Coronary artery (tissue), 2 donors: ENCODE measurements at regions not wholly inside any gene's neighbourhood (a gene's known extent, or its start where the extent isn't known, plus 50 kb on each side); places are given as distances from the start of the nearest gene placed in this dataset.

Experiments
- DNase-seq: peaks from one replicate; pipeline ENCODE4 v3.0.0-alpha.2; 2017; ENCODE audit warnings: low spot score
- H3K27ac ChIP-seq, 2 donors: fragments of 200-600 bp; sonication (generic); one replicate each; pipeline ENCODE4 v1.5.1; 2016 to 2019
- H3K4me3 ChIP-seq: fragments of 200-600 bp; sonication (generic); 2 replicates; pipeline ENCODE4 v1.5.1; 2016; ENCODE audit warnings: mild to moderate bottlenecking, moderate library complexity
- TF ChIP-seq, protein P1 (sequence below): fragments of 200-600 bp; sonication (generic); IDR thresholded peaks from one replicate; pipeline ENCODE4 v1.5.1; 2019; ENCODE audit warnings: antibody characterized with exemption

DNA sequence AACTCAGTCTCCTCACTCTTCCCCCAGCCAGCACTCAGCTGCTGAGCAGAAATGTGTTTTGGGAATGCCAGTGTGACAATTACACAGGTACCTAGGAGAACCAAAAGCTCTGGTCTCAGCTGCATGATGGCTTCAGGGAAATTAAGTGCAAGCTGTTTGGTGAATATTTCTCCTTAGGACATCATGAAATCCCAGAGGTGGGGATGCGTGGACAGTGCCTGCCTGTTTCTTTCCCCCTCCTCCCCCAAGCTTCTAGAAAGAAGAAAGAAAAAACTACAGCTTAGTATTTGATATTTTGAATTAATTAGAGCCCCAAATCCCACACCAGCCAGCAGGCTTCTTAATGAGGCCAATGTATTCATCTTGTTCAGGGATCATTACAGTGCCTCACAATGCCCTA is 243.0 kb downstream of the IDS start:
- Histone ChIP-seq H3K27ac (no peak overlapping the region), H3K4me3 (no peak overlapping the region)
- TF ChIP-seq, protein P1, sequence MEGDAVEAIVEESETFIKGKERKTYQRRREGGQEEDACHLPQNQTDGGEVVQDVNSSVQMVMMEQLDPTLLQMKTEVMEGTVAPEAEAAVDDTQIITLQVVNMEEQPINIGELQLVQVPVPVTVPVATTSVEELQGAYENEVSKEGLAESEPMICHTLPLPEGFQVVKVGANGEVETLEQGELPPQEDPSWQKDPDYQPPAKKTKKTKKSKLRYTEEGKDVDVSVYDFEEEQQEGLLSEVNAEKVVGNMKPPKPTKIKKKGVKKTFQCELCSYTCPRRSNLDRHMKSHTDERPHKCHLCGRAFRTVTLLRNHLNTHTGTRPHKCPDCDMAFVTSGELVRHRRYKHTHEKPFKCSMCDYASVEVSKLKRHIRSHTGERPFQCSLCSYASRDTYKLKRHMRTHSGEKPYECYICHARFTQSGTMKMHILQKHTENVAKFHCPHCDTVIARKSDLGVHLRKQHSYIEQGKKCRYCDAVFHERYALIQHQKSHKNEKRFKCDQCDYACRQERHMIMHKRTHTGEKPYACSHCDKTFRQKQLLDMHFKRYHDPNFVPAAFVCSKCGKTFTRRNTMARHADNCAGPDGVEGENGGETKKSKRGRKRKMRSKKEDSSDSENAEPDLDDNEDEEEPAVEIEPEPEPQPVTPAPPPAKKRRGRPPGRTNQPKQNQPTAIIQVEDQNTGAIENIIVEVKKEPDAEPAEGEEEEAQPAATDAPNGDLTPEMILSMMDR = no peak
- no peak for DNase-seq

DNA sequence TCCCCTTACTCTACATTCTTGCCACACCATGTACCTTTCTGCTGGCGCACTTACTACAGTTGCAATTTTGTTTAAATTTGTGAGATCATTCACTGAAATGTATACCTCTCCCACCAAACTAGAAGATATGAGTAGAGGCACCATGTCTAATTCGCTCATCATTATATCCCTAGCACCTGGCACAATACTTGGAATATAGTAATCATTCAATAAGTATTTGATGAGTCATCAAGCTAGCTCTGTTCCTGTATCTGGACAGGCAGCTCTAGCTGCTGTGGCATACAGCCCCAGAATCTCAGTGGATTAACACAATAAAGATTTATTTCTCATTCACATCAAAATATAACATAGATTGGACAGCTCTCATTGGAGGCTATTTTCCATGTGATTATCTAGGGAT is 245.9 kb downstream of the IDS start:
- H3K4me3 ChIP-seq = no peak overlapping the region
- H3K27ac ChIP-seq = no peak overlapping the region
- TF ChIP-seq, protein P1 = no peak
- DNase-seq = no peak

DNA sequence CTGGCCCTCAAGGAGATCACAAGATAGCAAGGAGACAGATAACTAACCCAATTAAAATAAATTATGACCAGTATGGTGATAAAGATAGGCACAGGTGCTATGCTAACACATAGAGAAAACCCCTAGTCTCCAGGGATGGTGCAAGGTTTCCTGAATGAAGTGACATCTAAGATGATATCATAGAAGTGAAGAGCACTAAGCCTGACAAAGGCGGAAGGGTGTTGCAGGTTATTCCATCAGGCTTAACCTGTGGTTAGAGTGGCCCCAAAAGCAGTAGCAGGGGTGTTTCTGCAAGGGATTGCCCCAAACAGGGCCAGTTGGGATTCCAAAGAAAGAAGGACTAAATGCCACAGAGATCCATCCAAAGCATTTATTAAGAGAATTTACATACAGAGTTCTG is 249.2 kb downstream of the IDS start:
- TF ChIP-seq, protein P1 = no peak
- H3K27ac ChIP-seq = no peak overlapping the region
- no peak for DNase-seq
- H3K4me3 ChIP-seq = no peak overlapping the region

DNA sequence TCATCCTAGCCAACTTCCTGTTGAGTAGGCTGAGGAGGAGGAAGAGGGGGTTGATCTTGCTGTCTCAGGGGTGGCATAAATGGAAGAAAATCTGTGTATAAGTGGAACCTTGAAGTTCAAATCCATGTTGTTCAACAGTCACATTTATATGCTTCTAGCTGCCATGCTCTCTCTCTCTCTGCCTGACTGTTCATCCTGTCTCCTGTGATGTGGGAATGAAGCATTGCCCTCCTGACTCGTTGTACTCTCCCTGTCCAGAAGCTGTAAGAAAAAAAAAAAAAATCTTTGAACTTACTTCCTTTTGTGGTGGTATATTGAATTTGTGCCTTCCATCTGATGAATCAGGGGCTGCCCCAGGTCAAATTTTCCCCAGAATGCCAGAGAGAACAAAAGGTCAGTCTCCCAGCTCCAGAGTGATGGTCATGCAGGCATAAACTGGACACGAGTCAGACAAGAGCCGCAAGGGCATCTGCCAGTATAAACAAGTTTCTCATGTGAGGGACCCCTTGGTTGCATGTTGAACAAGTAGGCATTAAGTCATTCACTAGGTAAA is 257.0 kb downstream of the IDS start:
- TF ChIP-seq, protein P1 = no peak
- no peak overlapping the region for H3K27ac ChIP-seq
- DNase-seq = no peak

DNA sequence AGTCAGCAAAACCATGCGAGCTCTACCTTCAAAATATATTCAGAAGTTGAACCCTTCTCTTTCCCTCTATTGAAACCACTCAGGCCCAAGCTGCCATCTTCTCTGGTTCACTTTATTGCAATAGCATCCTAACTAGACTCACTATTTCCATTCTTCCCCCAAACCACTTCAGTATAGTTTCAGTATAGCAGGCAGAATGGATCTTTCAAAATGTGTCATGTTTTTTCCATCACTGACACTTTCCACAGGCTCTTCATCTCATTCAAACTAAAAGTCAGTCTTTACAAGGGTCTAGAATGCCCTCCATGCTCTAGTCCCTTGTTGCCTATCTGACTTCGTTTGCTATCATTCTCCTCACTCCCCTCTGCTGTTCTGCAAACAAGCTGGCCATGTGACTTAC is 274.4 kb downstream of the IDS start:
- Histone ChIP-seq H3K4me3 (no peak overlapping the region), H3K27ac (no peak overlapping the region)
- DNase-seq = no peak
- TF ChIP-seq, protein P1 = no peak

More for the DNA sequence above, 257.0 kb downstream of the IDS start:
- no peak overlapping the region for H3K4me3 ChIP-seq

DNA sequence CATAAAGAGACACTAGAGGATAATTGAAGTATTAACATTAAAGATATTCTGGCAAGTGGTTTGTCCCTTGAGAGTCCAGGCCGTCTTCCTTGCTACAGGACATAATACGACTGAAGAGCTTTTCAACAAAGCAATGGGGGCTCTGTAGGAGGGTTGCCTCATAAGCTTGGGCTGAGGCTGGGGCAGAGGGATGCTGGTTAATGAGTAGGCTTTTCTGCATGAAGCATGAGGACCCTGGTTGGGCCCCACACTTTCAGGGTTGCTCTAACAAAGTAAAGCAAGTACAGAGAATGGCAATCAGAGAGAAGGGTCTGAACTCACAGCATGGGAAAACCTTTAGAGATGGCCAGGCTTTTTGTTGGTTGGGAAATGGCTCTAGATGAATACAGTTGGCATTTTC is 281.3 kb downstream of the IDS start:
- TF ChIP-seq, protein P1 = no peak
- H3K4me3 ChIP-seq = no peak overlapping the region
- H3K27ac ChIP-seq = no peak overlapping the region
- no peak for DNase-seq

DNA sequence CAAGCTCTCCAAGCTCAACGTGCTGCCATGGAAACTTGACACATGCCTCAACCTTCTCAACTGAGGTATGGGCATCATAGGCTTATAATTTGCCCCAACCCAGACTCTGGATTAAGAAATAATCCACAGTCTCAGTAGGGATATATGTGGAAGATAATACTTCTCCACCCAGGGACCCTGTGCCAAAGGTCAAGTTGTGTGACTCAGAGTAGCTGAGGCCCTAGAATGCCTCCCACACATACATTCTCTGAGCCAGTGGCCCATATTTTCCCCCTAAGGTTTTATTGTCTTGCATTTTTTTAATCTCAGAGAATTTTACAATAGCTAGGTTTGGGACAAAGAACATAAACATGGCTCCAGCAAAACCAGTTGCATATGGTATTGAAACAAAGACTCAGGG is 283.1 kb downstream of the IDS start:
- Histone ChIP-seq H3K4me3 (no peak overlapping the region), H3K27ac (no peak overlapping the region)
- TF ChIP-seq, protein P1 = no peak
- DNase-seq = no peak
